Lung microvascular endothelial cell (primary cell): ENCODE measurements at regions not wholly inside any gene's neighbourhood (a gene's known extent, or its start where the extent isn't known, plus 50 kb on each side); places are given as distances from the start of the nearest gene placed in this dataset.

ENCODE experiments used
- DNase-seq, 2 donors: peaks; one replicate each; pipeline versions ENCODE4 v3.0.0 to v3.0.0-alpha.2; 2010; ENCODE audit warnings: low read depth in 2 of 2

- no peak for DNase-seq
Measured at GRCh38 chr17:53891726-53892125, 69.0 kb downstream of the KIF2B start.

GRCh38 chr17:53892222-53892621 is 69.5 kb downstream of the KIF2B start:
- no peak for DNase-seq

- DNase-seq = no peak
Measured at GRCh38 chr17:53894591-53894990, 71.9 kb downstream of the KIF2B start.

GRCh38 chr17:53896047-53896446 is 73.3 kb downstream of the KIF2B start:
- DNase-seq = no peak

GRCh38 chr17:53900951-53901350 is 78.2 kb downstream of the KIF2B start:
- no peak for DNase-seq

GRCh38 chr17:53907435-53907834 is 84.7 kb downstream of the KIF2B start:
- DNase-seq = no peak

GRCh38 chr17:53909802-53910201 is 87.1 kb downstream of the KIF2B start:
- no peak for DNase-seq

GRCh38 chr17:53912117-53912516 is 89.4 kb downstream of the KIF2B start:
- DNase-seq = no peak

- DNase-seq = no peak
Measured at GRCh38 chr17:53919356-53919755, 96.6 kb downstream of the KIF2B start.

- no peak for DNase-seq
Measured at GRCh38 chr17:53924530-53925455, 102.1 kb downstream of the KIF2B start.

- no peak for DNase-seq
Measured at GRCh38 chr17:53932386-53932785, 109.7 kb downstream of the KIF2B start.

GRCh38 chr17:53934931-53935330 is 112.2 kb downstream of the KIF2B start:
- no peak for DNase-seq

- DNase-seq = no peak
Measured at GRCh38 chr17:53941231-53941630, 118.5 kb downstream of the KIF2B start.

GRCh38 chr17:53942436-53942835 is 119.7 kb downstream of the KIF2B start:
- DNase-seq = no peak

- DNase-seq = no peak
Measured at GRCh38 chr17:53942898-53943297, 120.2 kb downstream of the KIF2B start.

- DNase-seq = no peak
Measured at GRCh38 chr17:53948323-53948722, 125.6 kb downstream of the KIF2B start.

GRCh38 chr17:53949473-53950090 is 126.9 kb downstream of the KIF2B start:
- no peak for DNase-seq

GRCh38 chr17:53950207-53950857 is 127.6 kb downstream of the KIF2B start:
- no peak for DNase-seq

- no peak for DNase-seq
Measured at GRCh38 chr17:53950858-53951250, 128.1 kb downstream of the KIF2B start.

GRCh38 chr17:53971361-53971760 is 148.6 kb downstream of the KIF2B start:
- DNase-seq = no peak

GRCh38 chr17:53979991-53980390 is 157.3 kb downstream of the KIF2B start:
- no peak for DNase-seq

- no peak for DNase-seq
Measured at GRCh38 chr17:53996131-53996530, 173.4 kb downstream of the KIF2B start.

GRCh38 chr17:53996890-53997289 is 174.2 kb downstream of the KIF2B start:
- DNase-seq = no peak
